H9 (cell line): ENCODE measurements at regions not wholly inside any gene's neighbourhood (a gene's known extent, or its start where the extent isn't known, plus 50 kb on each side); places are given as distances from the start of the nearest gene placed in this dataset.

Experiments used
- DNase-seq: peaks from one replicate; pipeline ENCODE4 v3.0.0-alpha.2; 2017
- H2AFZ ChIP-seq: one replicate; pipeline ENCODE4 v1.6.1; 2013; ENCODE audit warnings: mild to moderate bottlenecking, low read length, control low read depth, moderate library complexity
- H2AK5ac ChIP-seq: 2 replicates; pipeline ENCODE4 v1.6.1; 2013; ENCODE audit warnings: low read length, control low read depth, mixed read lengths; ENCODE audit not compliant: insufficient read length
- H2BK120ac ChIP-seq: one replicate; pipeline ENCODE4 v1.6.1; 2013; ENCODE audit warnings: low read depth, mild to moderate bottlenecking, low read length, control low read depth, inconsistent platforms; ENCODE audit not compliant: poor library complexity, severe bottlenecking
- H2BK12ac ChIP-seq: 2 replicates; pipeline ENCODE4 v1.6.1; 2013; ENCODE audit warnings: low read length, control low read depth, mixed read lengths, low read depth; ENCODE audit not compliant: insufficient read length
- H2BK15ac ChIP-seq: 2 replicates; pipeline ENCODE4 v1.6.1; 2013; ENCODE audit warnings: low read depth, low read length, control low read depth
- H2BK20ac ChIP-seq: one replicate; pipeline ENCODE4 v1.6.1; 2013; ENCODE audit warnings: low read depth, mild to moderate bottlenecking, low read length, control low read depth, inconsistent platforms; ENCODE audit not compliant: poor library complexity, severe bottlenecking
- H2BK5ac ChIP-seq: 2 replicates; pipeline ENCODE4 v1.6.1; 2013; ENCODE audit warnings: low read length, control low read depth, mixed read lengths; ENCODE audit not compliant: insufficient read length
- H3K14ac ChIP-seq: 2 replicates; pipeline ENCODE4 v1.6.1; 2013; ENCODE audit warnings: low read length, control low read depth; ENCODE audit not compliant: insufficient read depth
- H3K18ac ChIP-seq: 2 replicates; pipeline ENCODE4 v1.6.1; 2013; ENCODE audit warnings: low read depth, mild to moderate bottlenecking, mixed read lengths, low read length, control low read depth; ENCODE audit not compliant: insufficient read length
- H3K23ac ChIP-seq: 2 replicates; pipeline ENCODE4 v1.6.1; 2013; ENCODE audit warnings: low read length, control low read depth, mixed read lengths, low read depth; ENCODE audit not compliant: insufficient read length
- H3K23me2 ChIP-seq: 2 replicates; pipeline ENCODE4 v1.6.1; 2013; ENCODE audit warnings: low read depth, mild to moderate bottlenecking, mixed read lengths, low read length, control low read depth; ENCODE audit not compliant: insufficient read length, poor library complexity, severe bottlenecking
- H3K27ac ChIP-seq: 2 replicates; pipeline ENCODE4 v1.5.1; 2013; ENCODE audit warnings: low read length, control low read depth, mixed read lengths, low read depth; ENCODE audit not compliant: insufficient read length
- H3K27me3 ChIP-seq: 2 replicates; pipeline ENCODE4 v1.6.1; 2013; ENCODE audit warnings: low read length, control low read depth, inconsistent platforms; ENCODE audit not compliant: insufficient read depth
- H3K4ac ChIP-seq: 2 replicates; pipeline ENCODE4 v1.6.1; 2013; ENCODE audit warnings: low read depth, mild to moderate bottlenecking, control low read depth, inconsistent platforms, low read length, moderate library complexity
- H3K4me1 ChIP-seq: 2 replicates; pipeline ENCODE4 v1.6.1; 2013; ENCODE audit warnings: low read length, control low read depth, inconsistent platforms; ENCODE audit not compliant: insufficient read depth
- H3K4me2 ChIP-seq: 2 replicates; pipeline ENCODE4 v1.6.1; 2013; ENCODE audit warnings: low read length, control low read depth, mixed read lengths; ENCODE audit not compliant: insufficient read length, insufficient read depth
- H3K56ac ChIP-seq: 2 replicates; pipeline ENCODE4 v1.6.1; 2013; ENCODE audit warnings: low read depth, mild to moderate bottlenecking, mixed read lengths, low read length, control low read depth; ENCODE audit not compliant: insufficient read length
- H3K79me1 ChIP-seq: 2 replicates; pipeline ENCODE4 v1.6.1; 2013; ENCODE audit warnings: low read depth, mild to moderate bottlenecking, moderate library complexity, low read length, control low read depth, inconsistent platforms; ENCODE audit not compliant: insufficient read depth, poor library complexity, severe bottlenecking
- H3K79me2 ChIP-seq: 2 replicates; pipeline ENCODE4 v1.6.1; 2013; ENCODE audit warnings: low read length, control low read depth, inconsistent platforms; ENCODE audit not compliant: insufficient read depth
- H3K9ac ChIP-seq: 2 replicates; pipeline ENCODE4 v1.6.1; 2013; ENCODE audit warnings: low read length, control low read depth, mixed read lengths; ENCODE audit not compliant: insufficient read length; ENCODE audit errors: extremely low read depth
- H3K9me3 ChIP-seq: one replicate; pipeline ENCODE4 v1.6.1; 2013; ENCODE audit warnings: low read depth, low read length, inconsistent platforms; ENCODE audit not compliant: control insufficient read depth
- H3T11ph ChIP-seq: one replicate; pipeline ENCODE4 v1.6.1; 2013; ENCODE audit warnings: mild to moderate bottlenecking, low read length, control low read depth, inconsistent platforms
- H4K20me1 ChIP-seq: one replicate; pipeline ENCODE4 v1.6.1; 2013; ENCODE audit not compliant: control insufficient read depth, insufficient read length, insufficient read depth
- H4K5ac ChIP-seq: 2 replicates; pipeline ENCODE4 v1.6.1; 2013; ENCODE audit warnings: low read depth, mild to moderate bottlenecking, mixed read lengths, low read length, control low read depth; ENCODE audit not compliant: insufficient read length
- H4K8ac ChIP-seq: replicated peaks from 2 replicates; pipeline ENCODE4 v1.6.1; 2013; ENCODE audit warnings: low read length, control low read depth, mixed read lengths, low read depth; ENCODE audit not compliant: insufficient read length
- H4K91ac ChIP-seq: 2 replicates; pipeline ENCODE4 v1.6.1; 2013; ENCODE audit warnings: low read depth, mild to moderate bottlenecking, moderate library complexity, mixed read lengths, low read length, control low read depth; ENCODE audit not compliant: insufficient read length
- H3K27ac Mint-ChIP-seq, 3 experiments: 2 replicates in 2 of 3; 3 replicates in 1 of 3; pipeline ENCODE4 v1.8.0; 2020 to 2021; ENCODE audit warnings: mixed read lengths in 3 of 3, mild to moderate bottlenecking in 1 of 3, moderate library complexity in 1 of 3
- H3K27me3 Mint-ChIP-seq: 2 replicates; pipeline ENCODE4 v1.8.0; 2021; ENCODE audit warnings: low read depth, mild to moderate bottlenecking, moderate library complexity, mixed read lengths
- H3K36me3 Mint-ChIP-seq, 3 experiments: 2 replicates in 2 of 3; 3 replicates in 1 of 3; pipeline ENCODE4 v1.8.0; 2020 to 2021; ENCODE audit warnings: low read depth in 3 of 3, mixed read lengths in 3 of 3; ENCODE audit not compliant: insufficient read depth in 1 of 3
- H3K4me1 Mint-ChIP-seq, 2 experiments: 2 replicates each; pipeline ENCODE4 v1.8.0; 2020; ENCODE audit warnings: mixed read lengths in 2 of 2
- H3K4me3 Mint-ChIP-seq, 2 experiments: 2 replicates in 1 of 2; 3 replicates in 1 of 2; pipeline ENCODE4 v1.8.0; 2020 to 2021; ENCODE audit warnings: mild to moderate bottlenecking in 2 of 2, mixed read lengths in 2 of 2, moderate library complexity in 1 of 2
- H3K9me3 Mint-ChIP-seq, 2 experiments: 2 replicates in 1 of 2; 3 replicates in 1 of 2; pipeline ENCODE4 v1.8.0; 2020; ENCODE audit warnings: mild to moderate bottlenecking in 2 of 2, mixed read lengths in 2 of 2, moderate library complexity in 1 of 2
- WGBS: extraction: QIAGEN DNeasy Blood & Tissue Kit; methylation state at CpG from one replicate; pipeline ENCODE4 v1.1.7; 2013; ENCODE audit warnings: missing lambda C conversion rate, low lambda C conversion rate, mixed read lengths; ENCODE audit not compliant: insufficient read length; ENCODE audit errors: extremely low coverage; 5-methylcytosine and 5-hydroxymethylcytosine counted together
- TF ChIP-seq, protein P1 (sequence below): fragments of 200-600 bp; sonication (generic); conservative IDR thresholded peaks from 3 replicates; pipeline ENCODE4 v1.8.0; 2021; ENCODE audit warnings: antibody characterized with exemption, mild to moderate bottlenecking

DNA sequence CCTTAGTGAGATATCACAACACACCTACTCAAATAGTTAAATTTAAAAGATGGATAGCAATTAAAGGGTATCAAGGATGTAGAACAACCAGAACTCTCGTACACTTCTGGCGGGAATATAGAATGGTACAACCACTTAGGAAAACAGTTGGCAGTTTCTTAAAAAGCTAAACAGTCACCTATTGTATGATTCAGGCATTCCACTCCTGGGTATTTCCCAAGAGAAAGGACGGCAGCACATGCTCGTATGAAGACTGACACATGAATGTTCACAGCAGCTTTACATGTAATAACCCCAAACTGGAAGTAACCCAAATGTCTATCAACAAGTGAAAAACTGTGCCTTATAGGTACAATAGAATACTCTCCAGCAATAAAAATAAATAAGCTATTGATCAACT, 465.2 kb downstream of the VRK1 start:
- Histone ChIP-seq H3K56ac (no peak overlapping the region), H2AK5ac (no peak overlapping the region), H4K91ac (no peak overlapping the region), H3K9me3 (no peaks in the 10 kb centered on the region), H3K23me2 (no peaks in the 10 kb centered on the region), H2BK15ac (no peak overlapping the region), H4K20me1 (no peaks in the 10 kb centered on the region), H3K4ac (no peak overlapping the region), H3K27me3 (no peaks in the 10 kb centered on the region), H2BK5ac (no peak overlapping the region), H4K5ac (no peak overlapping the region), H2BK12ac (no peak overlapping the region), H3K27ac (no peak overlapping the region), H3K18ac (no peak overlapping the region), H2BK20ac (no peak overlapping the region), H3K79me2 (no peaks in the 10 kb centered on the region), H3K79me1 (no peaks in the 10 kb centered on the region), H3T11ph (no peak overlapping the region), H2BK120ac (no peak overlapping the region), H2AFZ (no peak overlapping the region), H3K23ac (no peak overlapping the region), H3K4me1 (no peaks in the 10 kb centered on the region; the same call in 1 of the 2 replicates), H3K9ac (no peak overlapping the region), H4K8ac (no peak overlapping the region), H3K14ac (no peak overlapping the region), H3K4me2 (no peak overlapping the region)
- Mint-ChIP-seq H3K27ac (no peak overlapping the region), H3K4me1 (peaks cover 6 to 9% of the 10 kb centered on the region in 2 experiments), H3K9me3 (peaks cover 3 to 4% of the 10 kb centered on the region in 2 experiments; a peak in 2 of 5 replicates), H3K4me3 (no peak overlapping the region), H3K36me3 (0 out of 7 replicates have a peak, but pooled peaks cover 0 to 3% (median 0%) of the 10 kb centered on the region in 3 experiments), H3K27me3 (no peaks in the 10 kb centered on the region)
- no peak for DNase-seq
- TF ChIP-seq, protein P1, sequence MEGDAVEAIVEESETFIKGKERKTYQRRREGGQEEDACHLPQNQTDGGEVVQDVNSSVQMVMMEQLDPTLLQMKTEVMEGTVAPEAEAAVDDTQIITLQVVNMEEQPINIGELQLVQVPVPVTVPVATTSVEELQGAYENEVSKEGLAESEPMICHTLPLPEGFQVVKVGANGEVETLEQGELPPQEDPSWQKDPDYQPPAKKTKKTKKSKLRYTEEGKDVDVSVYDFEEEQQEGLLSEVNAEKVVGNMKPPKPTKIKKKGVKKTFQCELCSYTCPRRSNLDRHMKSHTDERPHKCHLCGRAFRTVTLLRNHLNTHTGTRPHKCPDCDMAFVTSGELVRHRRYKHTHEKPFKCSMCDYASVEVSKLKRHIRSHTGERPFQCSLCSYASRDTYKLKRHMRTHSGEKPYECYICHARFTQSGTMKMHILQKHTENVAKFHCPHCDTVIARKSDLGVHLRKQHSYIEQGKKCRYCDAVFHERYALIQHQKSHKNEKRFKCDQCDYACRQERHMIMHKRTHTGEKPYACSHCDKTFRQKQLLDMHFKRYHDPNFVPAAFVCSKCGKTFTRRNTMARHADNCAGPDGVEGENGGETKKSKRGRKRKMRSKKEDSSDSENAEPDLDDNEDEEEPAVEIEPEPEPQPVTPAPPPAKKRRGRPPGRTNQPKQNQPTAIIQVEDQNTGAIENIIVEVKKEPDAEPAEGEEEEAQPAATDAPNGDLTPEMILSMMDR: no peak
- no CpG with 5 or more reads among the region's 4 CpGs for WGBS
